Mesendoderm (in vitro differentiated cells): ENCODE measurements at regions not wholly inside any gene's neighbourhood (a gene's known extent, or its start where the extent isn't known, plus 50 kb on each side); places are given as distances from the start of the nearest gene placed in this dataset.

Experiments
- DNase-seq: peaks from one replicate; pipeline ENCODE4 v3.0.0; 2013
- H2AK5ac ChIP-seq: 2 replicates; pipeline ENCODE4 v1.6.1; 2013; ENCODE audit warnings: low read length, inconsistent platforms
- H2BK120ac ChIP-seq: 2 replicates; pipeline ENCODE4 v1.6.1; 2013; ENCODE audit warnings: low read depth, mild to moderate bottlenecking, low read length, moderate library complexity, mixed read lengths
- H2BK15ac ChIP-seq: replicated peaks from 2 replicates; pipeline ENCODE4 v1.6.1; 2013; ENCODE audit warnings: low read depth, mild to moderate bottlenecking, moderate library complexity
- H2BK5ac ChIP-seq: 2 replicates; pipeline ENCODE4 v1.6.1; 2013; ENCODE audit warnings: low read length, inconsistent platforms
- H3K18ac ChIP-seq: 2 replicates; pipeline ENCODE4 v1.6.1; 2013; ENCODE audit warnings: mild to moderate bottlenecking, low read length, mixed read lengths
- H3K23ac ChIP-seq: one replicate; pipeline ENCODE4 v1.6.1; 2013; ENCODE audit warnings: low read length
- H3K27ac ChIP-seq: 2 replicates; pipeline ENCODE4 v1.5.1; 2013; ENCODE audit warnings: low read depth, mild to moderate bottlenecking, inconsistent platforms, low read length, moderate library complexity
- H3K27me3 ChIP-seq: 2 replicates; pipeline ENCODE4 v1.6.1; 2013; ENCODE audit warnings: low read length, control low read depth, mild to moderate bottlenecking, inconsistent platforms; ENCODE audit not compliant: insufficient read depth, poor library complexity
- H3K36me3 ChIP-seq: 2 replicates; pipeline ENCODE4 v1.6.1; 2013; ENCODE audit warnings: low read length, inconsistent platforms; ENCODE audit not compliant: control insufficient read depth, insufficient read depth
- H3K4ac ChIP-seq: one replicate; pipeline ENCODE4 v1.6.1; 2013; ENCODE audit warnings: low read depth, mild to moderate bottlenecking, low read length, moderate library complexity
- H3K4me1 ChIP-seq: 2 replicates; pipeline ENCODE4 v1.6.1; 2013; ENCODE audit warnings: low read depth, low read length, inconsistent platforms; ENCODE audit not compliant: control insufficient read depth
- H3K4me2 ChIP-seq: 2 replicates; pipeline ENCODE4 v1.6.1; 2013; ENCODE audit warnings: low read length
- H3K4me3 ChIP-seq: 2 replicates; pipeline ENCODE4 v1.5.1; 2013; ENCODE audit warnings: mild to moderate bottlenecking, low read length
- H3K56ac ChIP-seq: one replicate; pipeline ENCODE4 v1.6.1; 2013; ENCODE audit warnings: low read length
- H3K79me1 ChIP-seq: 2 replicates; pipeline ENCODE4 v1.6.1; 2013; ENCODE audit warnings: low read length, inconsistent platforms
- H3K79me2 ChIP-seq: 2 replicates; pipeline ENCODE4 v1.6.1; 2013; ENCODE audit warnings: mild to moderate bottlenecking, low read length; ENCODE audit not compliant: control insufficient read depth, insufficient read depth
- H3K9ac ChIP-seq: 2 replicates; pipeline ENCODE4 v1.6.1; 2013; ENCODE audit warnings: low read length, inconsistent platforms
- H4K5ac ChIP-seq: one replicate; pipeline ENCODE4 v1.6.1; 2013; ENCODE audit warnings: low read length
- H4K8ac ChIP-seq: one replicate; pipeline ENCODE4 v1.6.1; 2013; ENCODE audit warnings: low read depth, mild to moderate bottlenecking, control low read depth, low read length, moderate library complexity
- WGBS: extraction: QIAGEN DNeasy Blood & Tissue Kit; methylation state at CpG from one replicate; pipeline ENCODE4 v1.1.7; 2013; ENCODE audit warnings: low lambda C conversion rate, missing lambda C conversion rate; ENCODE audit not compliant: insufficient coverage; ENCODE audit errors: extremely low coverage; 5-methylcytosine and 5-hydroxymethylcytosine counted together

DNA sequence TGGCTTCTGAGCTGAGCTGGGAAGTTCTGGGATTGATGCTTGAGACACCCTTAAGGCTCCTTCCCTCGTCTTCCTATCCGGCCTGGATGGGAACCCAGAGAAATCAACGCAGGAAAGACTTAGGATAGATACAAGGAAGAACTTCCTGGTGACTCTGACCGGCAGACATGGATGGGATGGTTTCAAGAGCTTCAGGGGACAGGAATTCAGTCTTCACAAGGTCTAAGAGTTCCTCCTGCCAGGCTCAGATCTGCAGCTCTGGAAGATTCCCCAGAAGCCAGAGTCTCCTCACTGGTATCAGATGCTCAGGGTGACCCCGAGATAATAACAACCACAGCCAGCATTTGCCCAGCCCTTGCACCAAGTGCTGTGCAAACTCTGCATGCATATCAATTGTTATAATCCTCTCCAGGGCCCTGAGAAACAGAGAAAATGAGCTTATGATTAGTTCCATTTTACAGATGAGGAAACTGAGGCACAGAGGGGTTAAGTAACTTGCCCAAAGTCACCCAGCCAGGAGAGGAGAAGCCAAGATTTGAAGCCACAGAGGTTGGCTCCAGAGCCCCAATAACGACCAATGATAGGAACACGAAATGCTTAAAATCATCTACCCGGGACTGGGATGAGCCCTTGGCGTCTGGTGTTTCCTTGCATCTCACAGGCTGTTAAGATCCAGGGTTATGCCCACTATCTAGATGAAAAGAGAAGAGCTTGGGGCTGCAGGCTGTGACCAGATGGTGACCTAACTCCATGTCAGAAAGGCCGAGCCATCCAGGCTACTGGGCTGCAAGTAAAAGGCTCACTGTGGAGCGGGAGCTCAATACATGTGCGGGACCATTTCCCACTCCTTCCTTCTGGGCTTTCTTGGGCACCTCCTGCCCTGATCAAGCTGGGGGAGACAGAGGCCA is 119.8 kb downstream of the C9orf50 start:
- Histone ChIP-seq H3K79me2 (no peaks in the 10 kb centered on the region), H3K56ac (peak overlapping the region; percentile 82), H3K27ac (peak overlapping the region; percentile 76), H2AK5ac (peak overlapping the region; percentile 74), H2BK15ac (no peak overlapping the region), H3K4ac (peak overlapping the region; percentile 82), H3K18ac (peak overlapping the region; percentile 82), H3K23ac (no peak overlapping the region), H2BK120ac (peak overlapping the region; percentile 48), H3K4me2 (no peak overlapping the region), H2BK5ac (no peak overlapping the region), H3K4me1 (peaks cover 11% of the 10 kb centered on the region), H4K8ac (no peak overlapping the region), H3K36me3 (no peaks in the 10 kb centered on the region), H3K9ac (peak overlapping the region; percentile 0), H3K4me3 (no peak overlapping the region), H3K27me3 (no peaks in the 10 kb centered on the region), H4K5ac (no peak overlapping the region), H3K79me1 (peaks cover 2% of the 10 kb centered on the region)
- no CpG with 5 or more reads among the region's 12 CpGs for WGBS
- DNase-seq = no peak

DNA sequence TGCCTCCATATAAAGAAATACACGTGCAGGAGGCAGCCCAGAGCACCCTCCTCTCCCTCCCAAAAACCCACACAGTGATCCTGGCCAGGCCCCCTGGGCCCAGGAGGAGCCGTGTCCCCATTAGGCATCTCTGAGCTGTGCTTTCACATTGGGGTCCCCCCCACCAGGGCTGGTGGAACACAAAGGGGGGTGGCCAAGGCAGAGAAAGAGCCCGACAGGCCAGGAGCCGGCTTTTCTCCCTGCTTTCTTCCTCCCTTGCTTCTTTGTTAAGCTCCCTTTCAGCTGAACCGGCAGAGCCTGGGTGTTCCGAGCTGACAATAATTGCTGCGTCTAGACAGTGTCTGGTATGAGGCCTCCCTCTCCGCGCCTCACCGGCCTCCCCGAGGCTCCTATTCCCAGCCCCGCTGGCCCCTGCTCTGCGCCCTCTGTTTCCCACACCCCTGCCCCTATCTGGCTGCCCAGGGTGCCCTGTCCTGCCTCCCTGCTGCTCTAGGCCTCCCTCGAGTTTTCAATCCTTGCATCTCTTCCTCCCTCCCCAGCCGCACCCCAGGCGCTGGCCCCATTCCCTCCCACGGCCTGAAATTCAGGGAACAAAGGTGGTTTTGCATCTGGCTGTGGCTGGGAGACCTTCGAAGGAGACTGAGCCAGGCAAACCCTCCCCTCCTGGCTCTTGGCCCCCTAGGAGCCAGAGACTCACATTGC is 120.6 kb downstream of the C9orf50 start:
- no CpG with 5 or more reads among the region's 18 CpGs for WGBS
- H3K23ac ChIP-seq = peak overlapping the region; percentile 89
- peak overlapping the region; percentile 82 for H3K4ac ChIP-seq
- H3K18ac ChIP-seq = peak overlapping the region; percentile 82
- peak overlapping the region; percentile 72 for H4K5ac ChIP-seq
- peaks cover 2% of the 10 kb centered on the region for H3K79me1 ChIP-seq
- no peak overlapping the region for H3K4me3 ChIP-seq
- H3K79me2 ChIP-seq = no peaks in the 10 kb centered on the region
- no peak overlapping the region for H4K8ac ChIP-seq
- H3K27me3 ChIP-seq = no peaks in the 10 kb centered on the region
- H2BK15ac ChIP-seq = no peak overlapping the region
- H3K27ac ChIP-seq = peak overlapping the region; percentile 76
- peak overlapping the region; percentile 43 for H2AK5ac ChIP-seq
- peak overlapping the region; percentile 63 for H2BK120ac ChIP-seq
- H3K4me2 ChIP-seq = no peak overlapping the region
- peaks cover 14% of the 10 kb centered on the region for H3K4me1 ChIP-seq
- H3K56ac ChIP-seq = peak overlapping the region; percentile 82
- H3K9ac ChIP-seq = peak overlapping the region; percentile 57
- peak; percentile 82 for DNase-seq
- H2BK5ac ChIP-seq = peak overlapping the region; percentile 35
- H3K36me3 ChIP-seq = no peaks in the 10 kb centered on the region

- H3K36me3 ChIP-seq = no peaks in the 10 kb centered on the region
- no peak overlapping the region for H3K4ac ChIP-seq
- H2BK15ac ChIP-seq = no peak overlapping the region
- H3K4me1 ChIP-seq = peaks cover 19% of the 10 kb centered on the region
- no peak overlapping the region for H3K27ac ChIP-seq
- H4K5ac ChIP-seq = no peak overlapping the region
- no peak overlapping the region for H3K23ac ChIP-seq
- no peak overlapping the region for H2BK120ac ChIP-seq
- H3K79me2 ChIP-seq = no peaks in the 10 kb centered on the region
- no peak for DNase-seq
- no peak overlapping the region for H3K4me2 ChIP-seq
- peak overlapping the region; percentile 19 for H3K18ac ChIP-seq
- peak overlapping the region; percentile 64 for H2AK5ac ChIP-seq
- no peak overlapping the region for H2BK5ac ChIP-seq
- no peak overlapping the region for H3K4me3 ChIP-seq
- whole genome bisulfite sequencing = 100% methylated on average over 3 of the region's 7 CpGs
- H3K27me3 ChIP-seq = no peaks in the 10 kb centered on the region
- peak overlapping the region; percentile 41 for H3K9ac ChIP-seq
- H3K79me1 ChIP-seq = peaks cover 2% of the 10 kb centered on the region
- H4K8ac ChIP-seq = no peak overlapping the region
- H3K56ac ChIP-seq = peak overlapping the region; percentile 97
These were observed 122.2 kb downstream of the C9orf50 start for GRCh38 chr9:129498451-129499384.

DNA sequence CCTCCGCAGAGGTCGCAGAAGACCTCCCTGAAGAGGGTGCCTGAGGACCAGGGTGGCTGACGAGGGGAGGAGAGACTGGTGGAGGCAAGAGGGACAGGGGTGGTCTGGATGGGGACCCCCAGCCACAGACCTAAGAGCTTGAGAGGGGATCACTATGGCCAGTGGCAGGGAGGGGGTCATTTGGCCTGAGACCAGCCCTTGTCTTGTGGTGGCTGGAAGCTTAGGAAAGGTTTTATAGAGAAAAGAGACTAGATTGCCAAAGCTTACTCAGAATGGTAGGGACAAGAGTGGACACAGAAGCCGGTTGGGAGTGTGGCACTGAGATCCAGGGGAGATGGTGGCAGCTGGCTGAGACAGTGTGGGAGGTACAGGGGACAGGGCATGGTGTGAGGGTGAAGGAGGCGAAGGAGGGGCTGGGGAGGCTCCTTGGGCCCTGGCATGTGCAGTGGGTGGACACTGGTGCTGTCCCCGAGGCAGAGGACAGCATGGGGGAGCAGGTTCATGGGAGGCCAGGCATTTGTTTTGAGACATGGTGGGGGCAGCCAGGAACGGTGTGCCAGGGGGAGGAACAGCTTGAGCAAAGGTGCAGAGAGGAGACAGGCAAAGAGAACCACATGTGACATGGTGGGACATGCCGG is 123.0 kb downstream of the C9orf50 start:
- no CpG with 5 or more reads among the region's 8 CpGs for WGBS
- H3K27ac ChIP-seq = peak overlapping the region; percentile 76
- peaks cover 19% of the 10 kb centered on the region for H3K4me1 ChIP-seq

More for the DNA sequence above, 123.0 kb downstream of the C9orf50 start:
- Histone ChIP-seq H3K79me2 (no peaks in the 10 kb centered on the region), H3K4me3 (no peak overlapping the region), H2BK5ac (peak overlapping the region; percentile 64), H3K23ac (peak overlapping the region; percentile 90), H4K5ac (no peak overlapping the region), H4K8ac (no peak overlapping the region), H3K27me3 (no peaks in the 10 kb centered on the region), H3K79me1 (peaks cover 2% of the 10 kb centered on the region), H2BK15ac (no peak overlapping the region), H2AK5ac (peak overlapping the region; percentile 94), H3K4ac (peak overlapping the region; percentile 97), H3K18ac (peak overlapping the region; percentile 11), H3K9ac (peak overlapping the region; percentile 41), H2BK120ac (peak overlapping the region; percentile 76), H3K36me3 (no peaks in the 10 kb centered on the region), H3K56ac (peak overlapping the region; percentile 97), H3K4me2 (no peak overlapping the region)
- no peak for DNase-seq
